GM23338 (cell line): ENCODE measurements at regions not wholly inside any gene's neighbourhood (a gene's known extent, or its start where the extent isn't known, plus 50 kb on each side); places are given as distances from the start of the nearest gene placed in this dataset.

Experiments
- CREB1 ChIP-seq: fragments of 250-450 bp; sonication (Bioruptor Pico); IDR thresholded peaks from 2 replicates; pipeline ENCODE4 v1.5.0; 2020; ENCODE audit warnings: low read depth, mild to moderate bottlenecking, moderate library complexity
- POLR2AphosphoS5 ChIP-seq: IDR thresholded peaks from 2 replicates; pipeline ENCODE4 v1.6.1; 2016; ENCODE audit warnings: antibody characterized with exemption, low read depth
- TF ChIP-seq, protein P1 (sequence below), 2 experiments: fragments of 200-600 bp in 1 of 2; sonication (generic) in 1 of 2; conservative IDR thresholded peaks; 2 replicates each; pipeline versions ENCODE4 v1.5.1 to v1.6.1; 2016 to 2017; ENCODE audit warnings: antibody characterized with exemption in 2 of 2, low read depth in 2 of 2, mild to moderate bottlenecking in 2 of 2, moderate library complexity in 1 of 2

DNA sequence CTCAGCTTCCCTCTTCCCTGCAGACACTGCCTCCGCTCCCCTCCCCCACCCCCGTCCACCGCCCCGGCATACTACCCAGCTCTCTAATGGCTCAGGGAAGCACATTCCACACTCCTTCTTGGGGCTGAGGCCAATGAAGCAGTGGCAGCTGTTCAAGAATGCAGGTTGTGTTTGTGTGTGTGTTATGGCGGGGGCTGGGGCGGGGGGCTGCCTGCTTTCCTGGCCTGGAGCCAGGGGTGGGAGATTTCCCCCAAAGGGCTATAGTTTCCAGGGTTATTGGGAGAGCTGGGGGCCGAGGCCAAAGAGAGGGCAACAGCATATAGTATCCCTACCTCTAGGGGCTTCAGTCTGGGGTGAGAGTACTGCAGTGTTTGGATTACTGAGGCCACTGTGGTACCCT is 149.4 kb downstream of the EFNB1 start:
- TF ChIP-seq POLR2AphosphoS5 (no peak), CREB1 (no peak)
- TF ChIP-seq, protein P1, sequence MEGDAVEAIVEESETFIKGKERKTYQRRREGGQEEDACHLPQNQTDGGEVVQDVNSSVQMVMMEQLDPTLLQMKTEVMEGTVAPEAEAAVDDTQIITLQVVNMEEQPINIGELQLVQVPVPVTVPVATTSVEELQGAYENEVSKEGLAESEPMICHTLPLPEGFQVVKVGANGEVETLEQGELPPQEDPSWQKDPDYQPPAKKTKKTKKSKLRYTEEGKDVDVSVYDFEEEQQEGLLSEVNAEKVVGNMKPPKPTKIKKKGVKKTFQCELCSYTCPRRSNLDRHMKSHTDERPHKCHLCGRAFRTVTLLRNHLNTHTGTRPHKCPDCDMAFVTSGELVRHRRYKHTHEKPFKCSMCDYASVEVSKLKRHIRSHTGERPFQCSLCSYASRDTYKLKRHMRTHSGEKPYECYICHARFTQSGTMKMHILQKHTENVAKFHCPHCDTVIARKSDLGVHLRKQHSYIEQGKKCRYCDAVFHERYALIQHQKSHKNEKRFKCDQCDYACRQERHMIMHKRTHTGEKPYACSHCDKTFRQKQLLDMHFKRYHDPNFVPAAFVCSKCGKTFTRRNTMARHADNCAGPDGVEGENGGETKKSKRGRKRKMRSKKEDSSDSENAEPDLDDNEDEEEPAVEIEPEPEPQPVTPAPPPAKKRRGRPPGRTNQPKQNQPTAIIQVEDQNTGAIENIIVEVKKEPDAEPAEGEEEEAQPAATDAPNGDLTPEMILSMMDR (conservative IDR thresholded peaks at IDR 0.05; ENCODE audit: low read depth in 2 of 2): no peak
